Hepatocyte (in vitro differentiated cells): ENCODE measurements at regions not wholly inside any gene's neighbourhood (a gene's known extent, or its start where the extent isn't known, plus 50 kb on each side); places are given as distances from the start of the nearest gene placed in this dataset.

ENCODE experiments used
- EZH2 ChIP-seq: fragments of 200-600 bp; sonication (generic); IDR thresholded peaks from 2 replicates; pipeline ENCODE4 v1.6.1; 2016; ENCODE audit warnings: antibody characterized with exemption, mild to moderate bottlenecking, borderline replicate concordance
- EZH2phosphoT487 ChIP-seq: fragments of 200-600 bp; sonication (generic); IDR thresholded peaks from one replicate; pipeline ENCODE4 v1.6.1; 2018; ENCODE audit warnings: antibody characterized with exemption, mild to moderate bottlenecking, low read depth, moderate library complexity; ENCODE audit not compliant: unreplicated experiment, severe bottlenecking
- TF ChIP-seq, protein P1 (sequence below): fragments of 200-600 bp; sonication (generic); IDR thresholded peaks from 2 replicates; pipeline ENCODE4 v1.5.1; 2016; ENCODE audit warnings: antibody characterized with exemption, mild to moderate bottlenecking; ENCODE audit not compliant: poor library complexity

DNA sequence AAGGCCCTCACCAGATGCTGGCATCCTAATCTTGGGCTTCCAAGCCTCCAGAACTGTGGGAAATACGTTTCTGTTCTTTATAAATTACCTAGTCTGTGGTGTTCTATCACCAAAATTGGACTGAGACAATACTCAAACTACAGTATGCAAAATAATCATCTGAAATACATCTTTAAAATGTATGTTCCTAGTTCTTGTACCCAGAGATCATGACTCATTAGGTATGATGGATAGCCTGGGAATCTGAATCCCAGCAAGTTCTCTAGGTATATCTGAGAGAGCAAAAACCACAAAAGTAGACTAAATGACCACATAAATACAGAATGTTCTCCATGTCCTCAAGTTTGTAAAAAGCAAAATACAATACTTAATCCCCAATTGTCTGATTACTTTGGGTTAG is 166.3 kb downstream of the YIPF5 start:
- TF ChIP-seq EZH2 (no peak), EZH2phosphoT487 (no peak)
- TF ChIP-seq, protein P1, sequence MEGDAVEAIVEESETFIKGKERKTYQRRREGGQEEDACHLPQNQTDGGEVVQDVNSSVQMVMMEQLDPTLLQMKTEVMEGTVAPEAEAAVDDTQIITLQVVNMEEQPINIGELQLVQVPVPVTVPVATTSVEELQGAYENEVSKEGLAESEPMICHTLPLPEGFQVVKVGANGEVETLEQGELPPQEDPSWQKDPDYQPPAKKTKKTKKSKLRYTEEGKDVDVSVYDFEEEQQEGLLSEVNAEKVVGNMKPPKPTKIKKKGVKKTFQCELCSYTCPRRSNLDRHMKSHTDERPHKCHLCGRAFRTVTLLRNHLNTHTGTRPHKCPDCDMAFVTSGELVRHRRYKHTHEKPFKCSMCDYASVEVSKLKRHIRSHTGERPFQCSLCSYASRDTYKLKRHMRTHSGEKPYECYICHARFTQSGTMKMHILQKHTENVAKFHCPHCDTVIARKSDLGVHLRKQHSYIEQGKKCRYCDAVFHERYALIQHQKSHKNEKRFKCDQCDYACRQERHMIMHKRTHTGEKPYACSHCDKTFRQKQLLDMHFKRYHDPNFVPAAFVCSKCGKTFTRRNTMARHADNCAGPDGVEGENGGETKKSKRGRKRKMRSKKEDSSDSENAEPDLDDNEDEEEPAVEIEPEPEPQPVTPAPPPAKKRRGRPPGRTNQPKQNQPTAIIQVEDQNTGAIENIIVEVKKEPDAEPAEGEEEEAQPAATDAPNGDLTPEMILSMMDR, result no peak
